ENCODE measurements at regions not wholly inside any gene's neighbourhood (a gene's known extent, or its start where the extent isn't known, plus 50 kb on each side); places are given as distances from the start of the nearest gene placed in this dataset.

DNA sequence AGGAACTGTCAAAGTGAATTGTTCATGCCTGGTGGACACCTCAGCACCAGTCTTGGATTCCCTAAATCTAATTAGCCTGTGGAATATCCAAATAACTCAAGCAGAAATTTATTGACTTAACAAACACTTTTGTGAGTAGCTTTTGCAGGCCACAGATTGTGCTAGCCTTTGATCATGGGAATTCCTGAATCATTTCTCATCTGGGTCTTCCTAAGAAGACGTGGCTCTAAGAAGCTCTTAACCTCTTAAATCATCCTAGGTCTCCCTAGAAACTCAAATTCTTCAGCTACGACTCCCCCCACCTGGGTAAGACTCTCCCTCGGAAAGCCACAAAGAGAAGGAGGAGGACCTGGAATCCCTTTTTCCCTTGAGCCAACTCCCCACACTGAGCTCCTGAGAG is 53.8 kb upstream of the PSEN2 start:
- Histone ChIP-seq H3K4me2 (ENCODE audit: low read depth, low read length) (no peak overlapping the region), H4K8ac (ENCODE audit: low read depth in 2 of 2, low read length in 2 of 2) (no peak overlapping the region), H2BK120ac (ENCODE audit: low read depth, low read length) (peak overlapping the region; percentile 21; the same call in 1 of the 2 replicates), H4K91ac (ENCODE audit: insufficient read depth, low read depth, low read length) (no peak overlapping the region; the same call in 1 of the 2 replicates), H2BK5ac (ENCODE audit: low read depth, low read length, poor library complexity, severe bottlenecking) (no peak overlapping the region), H3K56ac (ENCODE audit: extremely low read depth, insufficient read depth, low read length) (no peak overlapping the region), H4K20me1 (ENCODE audit: insufficient read depth, low read length) (peaks cover 5% of the 10 kb centered on the region; the same call in 1 of the 2 replicates), H2AFZ (replicated peaks; ENCODE audit: low read length, poor library complexity) (peak overlapping the region; percentile 8), H3K23ac (ENCODE audit: low read depth, low read length) (0 out of 2 replicates have a peak overlapping the region, but pooled peaks have one; percentile 9), H3K14ac (replicated peaks; ENCODE audit: low read depth, low read length) (no peak overlapping the region), H2BK15ac (ENCODE audit: low read depth, low read length) (no peak overlapping the region; the same call in 2 of the 3 replicates), H3K27me3 (ENCODE audit: control insufficient read depth, insufficient read depth, low read length) (no peaks in the 10 kb centered on the region), H2BK20ac (ENCODE audit: low read depth, low read length) (no peak overlapping the region), H3K4me3 (ENCODE audit: insufficient read depth, low read depth, low read length) (no peak overlapping the region), H3K36me3 (ENCODE audit: control insufficient read depth, insufficient read depth, low read length) (no peaks in the 10 kb centered on the region), H3K18ac (ENCODE audit: low read depth, low read length) (no peak overlapping the region), H3K4me1 (ENCODE audit: control insufficient read depth, insufficient read depth, low read length) (peaks cover 13% of the 10 kb centered on the region; the same call in 1 of the 2 replicates), H3K9me3 (ENCODE audit: control insufficient read depth, insufficient read depth, low read length) (no peaks in the 10 kb centered on the region), H4K5ac (ENCODE audit: low read depth, low read length) (no peak overlapping the region), H3K9me1 (ENCODE audit: insufficient read depth, low read length) (peaks cover 4% of the 10 kb centered on the region), H3K79me1 (ENCODE audit: low read depth in 1 of 2, low read length in 2 of 2) (no peaks in the 10 kb centered on the region), H2AK5ac (ENCODE audit: low read depth, low read length) (no peak overlapping the region), H2AK9ac (replicated peaks; ENCODE audit: low read depth, low read length, poor library complexity) (no peak overlapping the region), H3K27ac (ENCODE audit: insufficient read depth, low read length) (no peak overlapping the region), H3K4ac (ENCODE audit: low read depth, low read length) (no peak overlapping the region), H3K9ac (ENCODE audit: low read depth, low read length) (no peak overlapping the region)
- ChIA-PET CTCF (no interaction called here), POLR2A (ENCODE audit: unreplicated experiment) (no interaction called here)
- WGBS, 2 experiments (ENCODE audit: extremely low coverage in 2 of 2, insufficient read length in 1 of 2) = no CpG with 5 or more reads among the region's 3 CpGs
- intact Hi-C loops (cut with micrococcal nuclease) = no loop called here
- no TSS peak for BruUV-seq (replicated peaks)
- dilution Hi-C loops (cut with HindIII; ENCODE audit: low sequenced_read_pairs, unreplicated experiment) = no loop called here
- in situ Hi-C loops (cut with MboI; ENCODE audit: low sequenced_read_pairs) = no loop called here
- ATAC-seq (ENCODE audit: low read depth) (no peak), DNase-seq (peak; percentile 84)
- TF ChIP-seq CEBPB (IDR thresholded peaks at IDR 0.05; ENCODE audit: low read depth, low read length) = no peak
- TF ChIP-seq, protein P1, sequence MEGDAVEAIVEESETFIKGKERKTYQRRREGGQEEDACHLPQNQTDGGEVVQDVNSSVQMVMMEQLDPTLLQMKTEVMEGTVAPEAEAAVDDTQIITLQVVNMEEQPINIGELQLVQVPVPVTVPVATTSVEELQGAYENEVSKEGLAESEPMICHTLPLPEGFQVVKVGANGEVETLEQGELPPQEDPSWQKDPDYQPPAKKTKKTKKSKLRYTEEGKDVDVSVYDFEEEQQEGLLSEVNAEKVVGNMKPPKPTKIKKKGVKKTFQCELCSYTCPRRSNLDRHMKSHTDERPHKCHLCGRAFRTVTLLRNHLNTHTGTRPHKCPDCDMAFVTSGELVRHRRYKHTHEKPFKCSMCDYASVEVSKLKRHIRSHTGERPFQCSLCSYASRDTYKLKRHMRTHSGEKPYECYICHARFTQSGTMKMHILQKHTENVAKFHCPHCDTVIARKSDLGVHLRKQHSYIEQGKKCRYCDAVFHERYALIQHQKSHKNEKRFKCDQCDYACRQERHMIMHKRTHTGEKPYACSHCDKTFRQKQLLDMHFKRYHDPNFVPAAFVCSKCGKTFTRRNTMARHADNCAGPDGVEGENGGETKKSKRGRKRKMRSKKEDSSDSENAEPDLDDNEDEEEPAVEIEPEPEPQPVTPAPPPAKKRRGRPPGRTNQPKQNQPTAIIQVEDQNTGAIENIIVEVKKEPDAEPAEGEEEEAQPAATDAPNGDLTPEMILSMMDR (conservative IDR thresholded peaks at IDR 0.05; ENCODE audit: low read depth, low read length) = no peak
- no peak for TF ChIP-seq RFX5 (IDR thresholded peaks at IDR 0.05; ENCODE audit: low read depth, low read length)
- TF ChIP-seq RCOR1 (IDR thresholded peaks at IDR 0.05; ENCODE audit: insufficient replicate concordance, low read length) = no peak
- TF ChIP-seq MAZ (IDR thresholded peaks at IDR 0.05; ENCODE audit: borderline replicate concordance, low read depth, low read length) = no peak
- no peak for TF ChIP-seq MAFK (IDR thresholded peaks at IDR 0.05; ENCODE audit: low read depth, low read length)
- TF ChIP-seq SMC3 (IDR thresholded peaks at IDR 0.05; ENCODE audit: low read depth, low read length) = no peak
- no peak for TF ChIP-seq RAD21 (IDR thresholded peaks at IDR 0.05; ENCODE audit: low read length)
- TF ChIP-seq NFE2L2 (IDR thresholded peaks at IDR 0.05; ENCODE audit: low read depth, low read length) = no peak
- TF ChIP-seq POLR2A (IDR thresholded peaks at IDR 0.05; ENCODE audit: low read depth, low read length) = no peak

Measured in IMR-90 (cell line).